ENCODE measurements at regions not wholly inside any gene's neighbourhood (a gene's known extent, or its start where the extent isn't known, plus 50 kb on each side); places are given as distances from the start of the nearest gene placed in this dataset.
"Not testable (repeated sequence)": the region's sequence is repeated elsewhere in the genome, so short reads cannot be mapped to it uniquely, and the experiment has no call there.

DNA sequence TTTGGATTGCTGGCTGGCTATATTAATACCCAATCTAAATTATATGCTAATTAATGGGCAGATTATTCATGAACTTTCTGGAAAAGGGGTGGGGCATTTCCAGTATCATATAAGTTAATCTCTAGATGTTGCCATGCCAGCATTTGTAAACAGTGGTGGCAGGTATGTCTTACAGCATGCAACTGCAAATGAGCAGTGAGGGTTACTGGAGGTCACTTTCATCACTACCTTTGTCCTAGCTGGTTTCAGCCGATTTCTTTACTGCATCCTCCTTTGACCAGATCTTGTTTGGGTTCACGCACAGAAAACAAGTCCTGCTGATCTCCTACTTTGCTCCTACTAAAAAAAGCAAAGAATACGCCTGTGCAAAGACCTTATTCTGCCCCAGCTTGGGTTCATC is 89.1 kb upstream of the USP47 start:
- no peak for DNase-seq

DNA sequence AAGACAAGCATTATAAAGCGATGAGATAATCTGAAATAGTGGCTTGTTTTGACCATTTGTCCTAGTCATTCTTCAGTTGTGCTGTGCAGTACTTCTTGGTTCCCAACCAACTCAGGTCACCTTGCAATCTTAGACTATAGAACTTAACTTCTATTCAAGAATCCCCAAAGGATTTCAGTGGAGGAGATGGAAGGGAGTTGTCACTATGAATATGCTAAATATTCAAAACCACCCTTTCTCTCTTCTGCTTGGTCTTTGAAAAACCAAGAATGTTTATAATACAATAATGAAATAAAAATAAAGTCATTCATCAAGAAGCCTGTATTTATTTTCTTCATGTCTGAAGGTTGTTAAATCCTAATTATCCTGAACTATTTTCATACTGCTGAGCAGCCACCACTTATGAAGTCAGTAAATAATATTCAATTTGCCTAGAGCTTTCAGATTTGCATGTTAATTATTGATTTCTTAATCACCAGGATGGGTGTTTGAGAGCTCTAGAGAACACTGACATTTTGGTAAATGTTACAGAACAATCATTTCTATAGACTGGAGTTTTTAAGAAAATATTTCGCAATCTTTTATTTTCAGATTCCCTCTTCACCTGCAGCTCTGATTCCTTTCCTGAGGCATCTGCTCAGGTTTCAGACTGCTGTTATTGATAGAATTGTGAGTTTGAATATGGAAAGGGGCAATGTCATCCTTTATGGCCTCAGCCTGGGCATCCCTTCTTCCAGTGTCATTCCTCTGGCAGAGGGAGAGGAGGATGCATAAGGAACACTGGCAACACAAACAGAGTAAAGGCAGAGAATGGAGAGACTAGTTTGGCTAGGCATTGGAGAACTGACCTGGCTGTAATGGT is 91.5 kb upstream of the USP47 start:
- no peak for DNase-seq

DNA sequence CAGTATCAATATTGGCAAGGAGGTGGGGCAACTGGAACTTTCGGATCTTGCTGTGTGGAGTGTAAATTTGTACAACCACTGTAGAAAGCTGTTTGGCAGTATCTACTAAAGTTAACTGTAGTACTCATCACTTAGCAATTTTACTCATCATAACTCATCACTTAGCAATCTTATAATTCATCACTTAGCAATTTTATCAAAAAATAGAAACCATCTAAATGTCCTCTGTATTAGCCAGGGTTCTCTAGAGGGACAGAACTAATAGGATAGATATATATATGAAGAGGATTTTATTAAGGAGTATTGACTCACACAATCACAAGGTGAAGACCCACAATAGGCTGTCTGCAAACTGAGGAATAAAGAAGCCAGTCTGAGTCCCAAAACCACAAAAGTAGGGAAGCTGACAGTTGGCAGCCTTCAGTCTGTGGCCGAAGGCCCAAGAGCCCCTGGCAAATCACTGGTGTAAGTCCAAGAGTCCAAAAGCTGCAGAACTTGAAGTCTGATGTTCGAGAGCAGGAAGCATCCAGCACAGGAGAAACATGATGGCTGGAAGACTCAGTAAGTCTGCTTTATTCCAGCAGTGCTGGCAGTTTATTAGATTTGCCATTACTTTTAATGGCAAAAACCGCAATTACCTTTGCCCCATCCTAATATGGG is 92.9 kb upstream of the USP47 start:
- DNase-seq, result no peak

DNA sequence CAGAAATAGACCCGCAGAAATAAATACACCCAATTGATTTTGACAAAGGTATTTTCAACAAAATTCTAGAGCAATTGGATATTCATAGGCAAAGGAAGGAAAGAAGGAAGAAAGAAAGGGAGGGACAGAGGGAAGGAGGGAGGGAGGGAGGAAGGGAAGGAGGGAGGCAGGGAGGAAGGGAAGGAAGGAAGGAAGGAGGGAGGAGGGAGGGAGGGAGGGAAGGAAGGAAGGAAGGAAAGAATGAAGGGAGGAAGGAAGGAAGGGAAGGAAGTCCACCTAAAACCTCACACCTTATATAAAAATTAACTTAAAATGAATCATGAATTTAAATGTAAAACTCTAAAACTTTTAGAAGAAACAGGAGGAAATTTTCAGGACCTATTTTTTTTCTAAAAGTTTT is 94.2 kb upstream of the USP47 start:
- DNase-seq, result no peak

DNA sequence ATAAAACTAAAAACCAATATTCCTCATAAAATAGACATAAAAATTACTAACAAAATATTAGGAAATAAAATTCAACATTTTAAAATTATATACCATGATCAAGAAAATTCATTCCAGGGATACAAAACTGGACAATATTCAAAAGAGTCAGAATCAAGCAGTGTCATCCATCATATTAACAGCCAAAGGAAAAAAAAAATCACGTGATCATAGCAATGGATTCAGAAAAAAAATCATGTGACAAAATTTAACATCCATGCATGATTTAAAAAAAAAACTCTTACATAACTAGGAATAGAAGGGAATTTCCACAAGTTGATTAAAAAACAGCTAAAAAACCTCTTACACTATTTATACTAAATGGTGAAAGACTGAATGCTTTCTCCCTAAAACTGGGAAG is 95.3 kb upstream of the USP47 start:
- no peak for DNase-seq

DNA sequence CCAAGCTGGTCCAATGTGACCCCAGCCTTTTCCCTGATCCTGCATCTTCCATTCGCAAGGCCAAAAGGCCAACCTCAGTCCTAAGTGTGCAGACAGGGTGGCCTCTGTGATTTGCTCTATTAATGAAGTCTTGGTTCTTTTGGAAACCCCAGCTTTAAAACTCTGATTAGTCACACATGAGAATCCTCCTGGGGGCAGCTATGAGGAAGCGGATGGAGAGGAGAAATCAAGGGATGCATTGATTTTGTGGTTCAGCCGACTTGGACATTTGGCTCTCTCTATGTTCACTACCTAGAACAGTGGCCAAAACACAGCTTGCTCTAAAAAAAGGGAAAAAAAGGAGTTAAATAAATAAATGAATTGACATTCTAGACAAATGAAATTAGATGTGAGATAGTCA is 98.6 kb upstream of the USP47 start:
- no peak for DNase-seq

DNA sequence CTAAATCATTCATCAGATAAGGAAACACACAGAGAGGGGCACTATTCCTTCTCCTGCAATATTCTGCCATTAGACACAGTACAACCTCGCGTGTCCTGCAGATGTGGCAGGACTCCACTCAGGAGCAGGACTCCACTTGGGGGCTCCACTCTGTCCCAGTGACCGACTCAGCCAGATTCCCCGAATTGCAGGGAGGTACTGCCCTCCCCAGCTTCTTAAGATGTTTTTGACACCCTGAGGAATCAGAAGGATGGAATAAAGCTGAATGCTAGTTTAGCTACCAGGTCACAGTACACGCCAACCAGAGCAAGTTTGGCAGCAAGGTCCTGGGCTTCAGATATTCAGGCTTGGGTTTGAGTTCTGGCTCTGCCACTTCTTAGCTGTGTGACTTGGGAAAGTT is 99.3 kb upstream of the USP47 start:
- no peak for DNase-seq

DNA sequence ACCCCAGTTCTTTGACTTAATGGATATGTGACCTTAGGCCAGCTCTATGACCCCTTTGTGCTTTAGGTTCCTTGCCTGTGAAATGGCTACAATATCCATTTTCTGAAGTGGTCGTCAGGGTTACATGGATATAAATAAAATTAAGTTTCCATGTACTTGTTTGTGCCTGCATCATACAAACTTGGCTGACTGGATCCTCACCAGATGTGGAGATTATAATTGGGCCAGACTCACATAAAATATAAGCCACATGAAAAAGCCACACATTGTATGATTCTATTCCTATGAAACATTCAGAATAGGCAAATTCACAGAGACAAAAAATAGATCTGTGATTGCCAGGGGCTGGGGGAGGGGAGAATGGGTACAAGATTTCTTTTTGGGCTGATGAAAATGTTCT is 100.9 kb upstream of the USP47 start:
- no peak for DNase-seq

DNA sequence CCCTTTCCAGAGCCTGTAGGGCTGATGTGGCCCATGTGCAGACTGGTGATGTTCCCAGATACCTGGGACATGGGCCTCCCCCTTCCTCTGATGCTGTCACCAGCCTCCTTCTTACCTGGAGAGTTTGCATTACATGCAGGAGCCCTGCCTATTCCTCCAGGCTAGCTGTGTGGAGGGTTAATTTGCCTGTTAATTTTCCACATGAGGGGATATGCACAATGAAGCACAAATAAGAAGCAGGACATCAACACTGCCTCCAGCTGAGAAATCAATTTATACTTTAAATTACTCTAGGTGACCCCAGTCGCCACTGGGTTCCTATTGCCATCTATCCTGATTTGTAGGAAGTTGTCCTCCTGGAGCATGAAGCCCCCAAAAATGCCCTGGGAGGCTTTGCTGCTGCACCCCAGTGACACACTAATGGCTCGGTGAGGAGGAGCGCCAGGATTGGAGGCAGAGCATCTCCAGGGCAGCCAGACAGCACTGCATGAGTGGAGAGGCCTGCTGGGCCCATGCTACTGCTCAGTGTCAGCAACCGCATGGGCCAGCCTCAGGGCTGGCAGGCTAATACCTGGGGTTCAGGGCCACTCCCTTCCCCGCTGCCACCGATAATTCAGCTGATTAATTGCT is 101.6 kb upstream of the USP47 start:
- peak; percentile 35 for DNase-seq

DNA sequence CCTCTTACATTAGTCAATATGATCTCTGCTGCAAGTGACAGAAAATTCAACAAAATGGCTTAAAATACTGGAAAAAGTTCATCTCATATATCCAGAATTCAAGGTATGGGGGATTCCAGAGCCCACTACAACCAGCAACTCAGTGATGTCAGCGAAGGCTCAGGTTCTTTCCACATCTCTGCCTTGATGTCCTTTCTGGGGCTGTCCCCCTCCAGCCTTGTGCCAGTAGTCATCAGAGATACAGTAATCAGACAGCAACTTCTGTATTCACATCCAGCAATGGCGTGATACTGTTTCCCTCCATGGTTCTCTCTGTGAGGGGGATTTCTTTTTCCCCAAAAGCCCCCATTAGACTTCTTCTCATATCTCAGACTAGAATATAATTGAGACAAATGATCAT is 103.4 kb upstream of the USP47 start:
- no peak for DNase-seq

DNA sequence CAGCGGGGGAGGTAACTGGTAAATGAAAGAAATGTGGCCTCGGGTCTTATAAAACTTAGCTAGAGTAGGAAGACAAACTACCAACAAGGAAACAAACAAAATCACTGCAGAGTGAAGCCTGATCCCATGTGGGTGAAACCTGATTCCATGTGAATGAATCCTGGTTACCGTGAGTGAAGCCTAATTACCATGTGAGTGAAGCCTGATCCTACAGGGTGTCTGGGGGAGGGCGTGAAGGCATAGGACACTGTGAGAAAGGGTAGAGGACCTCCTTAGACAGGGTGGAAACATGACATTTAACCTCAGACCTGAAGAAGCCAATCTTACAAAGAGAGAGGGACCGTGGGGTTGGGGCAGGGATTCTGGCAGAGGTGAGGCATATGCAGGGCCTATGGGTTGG is 106.2 kb upstream of the USP47 start:
- no peak for DNase-seq

DNA sequence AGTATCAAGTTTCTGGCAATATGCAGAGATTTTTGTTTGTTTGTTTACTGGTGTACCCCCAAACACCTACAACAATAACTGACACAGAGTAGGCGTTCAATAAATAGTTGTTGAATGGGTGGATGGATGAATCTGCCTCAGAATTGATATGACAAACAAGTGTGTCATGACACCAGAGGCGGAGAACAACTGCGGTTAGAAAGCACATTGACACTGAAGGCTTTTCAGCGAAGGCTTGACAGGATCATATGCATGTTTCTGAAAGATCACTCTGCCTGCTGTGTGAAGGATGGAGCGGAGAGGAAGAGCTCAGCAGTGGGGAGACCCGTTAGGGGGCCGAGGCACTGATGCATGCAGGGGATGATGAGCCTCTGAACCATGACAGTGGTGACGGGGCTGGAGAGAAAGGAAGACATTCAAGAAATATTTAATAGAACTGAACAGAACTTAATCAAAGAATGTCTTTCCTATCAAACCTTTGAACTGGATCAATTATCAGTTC is 108.5 kb upstream of the USP47 start:
- no peak for DNase-seq

DNA sequence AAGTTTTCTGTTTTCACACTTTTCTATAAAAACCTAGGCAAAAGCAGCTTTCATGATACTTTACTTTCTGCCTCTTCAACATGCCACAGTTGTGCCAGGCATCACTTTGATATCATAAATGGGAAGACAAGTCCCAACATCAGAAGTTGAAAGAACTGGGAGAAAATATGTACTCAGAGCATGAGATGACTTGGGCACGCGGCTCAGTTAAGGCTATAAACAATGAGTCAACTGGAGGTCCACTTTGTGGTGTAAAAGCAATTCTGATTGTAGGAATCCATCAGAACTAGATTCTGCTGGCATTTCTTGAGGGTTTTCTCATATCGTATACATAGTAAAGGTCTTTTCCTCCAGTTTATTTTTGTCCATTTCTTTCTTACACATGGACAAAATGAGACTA is 109.7 kb upstream of the USP47 start:
- no peak for DNase-seq

DNA sequence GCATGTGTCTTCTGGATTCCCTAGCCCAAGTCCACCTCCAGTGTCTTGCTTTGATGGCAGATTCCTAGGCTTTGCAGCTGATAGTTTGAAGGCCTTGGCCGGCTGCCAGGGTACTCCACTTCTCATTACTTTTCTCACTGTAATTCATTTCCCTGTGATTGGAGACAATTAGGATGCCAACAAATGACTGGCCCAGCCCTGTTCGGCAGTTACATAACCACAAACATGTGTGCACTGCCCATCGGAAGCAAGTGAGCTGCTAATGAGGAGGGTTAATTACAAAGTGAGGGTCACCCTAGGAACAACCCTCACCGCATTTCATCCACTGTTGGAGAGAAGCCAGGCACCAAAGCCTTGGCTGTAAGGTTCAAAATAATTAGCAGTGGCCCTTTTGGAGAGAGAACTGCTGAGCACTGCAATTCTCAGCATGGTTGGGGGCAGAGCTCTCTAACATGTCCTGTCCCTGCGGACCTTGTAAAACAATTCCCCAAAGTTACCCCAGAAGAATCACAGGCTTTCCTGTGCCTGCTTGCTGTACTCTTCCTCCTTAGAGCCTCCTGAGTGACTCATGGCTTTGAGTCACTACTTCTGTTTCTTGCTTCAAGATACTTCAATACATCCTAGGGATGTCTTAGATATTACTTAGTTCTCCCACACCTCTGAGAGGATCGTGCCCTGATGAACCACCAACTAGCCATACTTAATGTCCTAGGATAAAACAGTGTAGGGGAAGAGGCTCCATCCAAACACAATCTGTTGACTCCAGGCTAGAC is 109.7 kb upstream of the GALNT18 start:
- DNase-seq, result no peak

DNA sequence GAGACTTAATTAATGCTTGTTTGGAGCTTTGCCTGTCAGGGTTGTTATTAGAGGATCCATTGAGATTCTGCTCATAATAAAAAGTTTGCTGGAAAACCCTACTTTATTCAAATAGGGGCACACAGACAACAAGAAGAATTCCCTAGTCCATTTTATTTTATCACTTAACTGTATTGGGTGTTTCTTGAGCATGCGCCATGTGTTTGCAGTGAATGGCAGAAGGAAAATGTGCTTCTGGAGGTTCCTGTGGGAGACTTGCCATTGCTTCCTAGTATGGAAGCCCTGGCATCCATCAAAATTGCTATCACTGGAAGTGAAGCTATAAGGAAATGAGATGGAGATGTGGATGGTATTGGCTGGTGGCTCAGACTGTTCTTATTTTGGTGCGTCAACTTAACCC is 106.6 kb upstream of the GALNT18 start:
- no peak for DNase-seq

DNA sequence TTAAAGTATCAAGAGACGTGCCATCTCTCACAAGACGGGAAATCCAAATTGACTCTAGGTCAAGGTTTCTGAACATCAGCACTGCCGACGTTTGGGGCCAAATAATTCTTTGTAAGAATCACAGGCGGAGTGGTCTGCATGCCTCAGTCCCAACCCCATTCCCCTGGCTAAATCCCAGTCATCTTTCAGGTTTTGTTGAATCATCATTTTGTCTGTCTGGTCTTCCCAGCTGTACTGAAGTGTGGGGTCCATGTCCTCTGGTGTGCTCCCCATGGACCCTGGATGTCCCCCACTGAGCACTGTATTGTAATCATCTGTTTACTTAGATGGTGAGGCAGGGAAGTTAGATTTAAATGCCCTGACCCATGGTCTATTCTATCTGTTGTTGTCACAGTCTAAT is 103.6 kb upstream of the GALNT18 start:
- no peak for DNase-seq

DNA sequence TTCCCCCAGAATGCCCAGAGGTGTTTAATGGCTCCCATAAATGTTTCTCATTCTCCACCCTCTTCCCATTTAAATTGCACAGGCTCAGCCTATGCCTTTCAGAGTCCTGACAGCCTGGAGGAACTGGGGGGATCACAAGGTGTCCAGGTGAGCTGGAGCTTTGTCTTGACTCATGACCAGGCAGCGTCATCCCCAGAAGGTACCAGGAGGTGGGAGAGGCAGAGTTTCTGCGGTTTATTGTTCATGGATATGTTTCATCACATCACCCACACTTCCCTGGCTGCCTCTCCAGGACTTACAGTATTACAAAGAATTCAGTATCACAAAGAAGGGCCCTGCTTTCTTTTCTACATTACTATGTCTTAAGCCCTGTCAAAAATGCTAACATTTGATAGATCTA is 103.2 kb upstream of the GALNT18 start:
- no peak for DNase-seq

DNA sequence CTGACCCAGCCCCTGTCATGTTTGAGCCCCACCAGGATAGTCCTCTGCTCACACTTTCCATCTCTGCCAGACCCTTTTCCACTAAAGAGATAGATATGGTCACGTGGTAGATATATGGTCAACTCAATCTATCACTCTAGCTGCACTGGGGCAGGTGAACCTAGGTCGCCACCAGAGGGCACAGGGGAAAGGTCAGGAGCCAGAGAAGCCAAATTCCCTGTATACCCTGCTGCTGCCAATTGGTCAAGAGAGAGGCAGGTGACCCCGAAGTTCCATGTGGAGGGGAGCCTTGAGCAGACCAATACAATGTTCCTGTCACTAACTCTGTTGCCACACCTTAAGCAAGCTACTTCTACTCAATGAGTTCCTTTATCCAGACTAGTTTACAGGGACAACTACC is 101.1 kb upstream of the GALNT18 start:
- no peak for DNase-seq

DNA sequence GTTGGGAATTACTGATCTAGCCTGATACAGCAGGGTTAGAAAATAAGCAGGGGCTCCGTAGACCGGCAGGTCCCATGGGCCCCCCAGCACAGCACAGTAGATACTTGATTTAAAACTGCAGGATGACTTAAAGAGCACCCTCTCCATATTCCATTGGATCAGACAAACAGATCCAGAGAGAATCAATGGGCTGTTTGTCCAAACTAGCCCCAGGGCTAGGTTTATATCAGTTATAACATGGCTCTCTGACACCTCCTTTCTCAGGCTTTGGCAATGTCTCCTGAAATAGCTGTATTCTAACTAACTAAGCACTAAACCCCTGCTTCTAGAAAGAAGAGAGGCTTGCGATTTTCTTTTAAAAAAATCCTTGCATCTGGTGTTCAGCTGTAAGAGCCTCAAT is 100.4 kb upstream of the GALNT18 start:
- no peak for DNase-seq

DNA sequence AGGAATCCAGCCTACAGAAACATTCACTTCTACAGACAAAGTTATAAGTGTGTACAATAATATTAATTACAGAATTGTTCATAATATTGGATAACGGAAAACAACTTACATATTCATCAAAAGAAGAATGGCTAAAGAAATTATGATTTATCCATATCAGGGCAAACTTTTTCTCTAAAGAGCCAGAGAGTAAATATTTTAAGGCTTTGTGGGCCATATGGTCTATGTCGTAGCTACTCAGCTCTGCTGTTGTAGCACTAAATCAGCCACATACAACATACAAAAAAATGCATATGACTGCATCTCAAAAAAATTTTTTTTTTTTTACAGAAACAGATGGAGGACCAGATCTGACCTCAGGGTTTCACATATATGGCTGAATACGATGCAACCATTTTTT is 96.7 kb upstream of the GALNT18 start:
- no peak for DNase-seq

DNA sequence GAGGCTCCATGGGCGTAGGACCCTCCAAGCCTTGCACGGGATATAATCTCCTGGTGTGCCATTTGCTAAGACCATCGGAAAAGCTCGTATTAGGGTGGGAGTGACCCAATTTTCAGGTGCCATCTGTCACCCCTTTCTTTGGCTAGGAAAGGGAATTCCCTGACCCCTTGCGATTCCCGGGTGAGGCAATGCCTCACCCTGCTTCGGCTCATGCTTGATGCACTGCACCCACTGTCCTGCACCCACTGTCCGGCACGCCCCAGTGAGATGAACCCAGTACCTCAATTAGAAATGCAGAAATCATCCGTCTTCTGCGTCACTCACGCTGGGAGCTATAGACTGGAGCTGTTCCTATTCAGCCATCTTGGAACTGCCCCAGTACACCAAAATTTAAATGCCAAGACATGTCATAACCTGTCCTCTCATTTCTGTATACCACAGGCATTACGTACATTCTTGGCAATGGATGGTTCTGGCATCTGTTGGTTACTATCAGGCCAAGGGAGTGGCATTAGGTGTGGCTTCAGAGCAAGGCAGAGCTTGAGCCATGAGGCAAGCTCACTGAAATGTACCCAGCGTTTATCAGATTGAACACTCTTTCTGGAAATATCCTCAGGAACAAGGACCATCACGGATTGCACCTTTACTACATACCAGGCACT is 95.4 kb upstream of the GALNT18 start:
- DNase-seq, result no peak

DNA sequence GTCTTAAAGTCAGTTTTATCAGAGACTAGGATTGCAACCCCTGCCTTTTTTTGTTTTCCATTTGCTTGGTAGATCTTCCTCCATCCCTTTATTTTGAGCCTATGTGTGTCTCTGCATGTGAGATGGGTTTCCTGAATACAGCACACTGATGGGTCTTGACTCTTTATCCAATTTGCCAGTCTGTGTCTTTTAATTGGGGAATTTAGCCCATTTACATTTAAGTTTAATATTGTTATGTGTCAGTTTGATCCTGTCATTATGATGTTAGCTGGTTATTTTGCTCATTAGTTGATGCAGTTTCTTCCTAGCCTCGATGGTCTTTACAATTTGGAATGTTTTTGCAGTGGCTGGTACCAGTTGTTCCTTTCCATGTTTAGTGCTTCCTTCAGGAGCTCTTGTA is 93.3 kb upstream of the GALNT18 start:
- not testable (repeated sequence) for DNase-seq

DNA sequence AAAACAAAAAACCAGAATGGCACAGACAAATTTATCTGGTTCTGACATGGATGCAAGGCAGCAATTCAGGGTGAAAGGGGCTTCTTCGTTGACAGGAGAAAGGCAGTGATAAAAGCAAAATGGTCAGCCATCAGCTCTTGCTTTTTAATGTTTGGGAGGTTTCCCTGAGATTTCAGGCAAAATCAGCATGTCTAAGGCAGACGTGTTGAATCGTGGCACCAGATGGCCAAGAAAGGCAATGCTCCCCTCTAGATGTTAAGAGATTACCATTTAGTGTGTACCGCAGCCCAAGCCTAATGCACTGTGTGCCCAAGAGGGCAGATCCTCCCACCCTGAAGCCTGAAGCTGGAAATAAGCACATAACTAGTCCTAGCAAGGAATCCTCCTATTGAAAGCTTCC is 88.8 kb upstream of the GALNT18 start:
- DNase-seq, result no peak
